Hematopoietic multipotent progenitor cell (in vitro differentiated cells): ENCODE measurements at regions not wholly inside any gene's neighbourhood (a gene's known extent, or its start where the extent isn't known, plus 50 kb on each side); places are given as distances from the start of the nearest gene placed in this dataset.

Source experiments
- DNase-seq, 3 donors: peaks; one replicate each; pipeline ENCODE4 v3.0.0-alpha.2; 2011 to 2015; ENCODE audit warnings: low read depth in 2 of 3, low spot score in 2 of 3

DNA sequence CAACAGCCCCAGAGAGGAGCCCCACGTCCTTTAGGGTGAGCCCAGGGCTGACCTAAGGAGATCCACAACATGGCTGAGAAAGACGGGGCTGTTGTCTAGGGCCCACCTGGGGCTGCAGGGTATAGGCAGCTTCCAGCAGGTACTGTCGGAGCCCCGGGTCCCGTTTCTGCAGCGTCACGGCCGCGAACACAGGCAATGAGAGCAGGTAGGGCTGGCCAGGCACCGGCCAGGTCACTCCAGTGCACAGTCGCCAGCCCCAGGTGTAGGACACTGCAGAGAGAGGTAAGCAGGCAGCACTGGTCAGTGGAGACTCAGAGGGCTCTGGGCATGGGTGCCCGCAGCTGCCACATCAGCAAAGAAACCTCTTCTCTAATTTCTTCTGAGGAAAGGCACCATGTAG lies 115.2 kb downstream of the LITAF start:
- no peak for DNase-seq

DNA sequence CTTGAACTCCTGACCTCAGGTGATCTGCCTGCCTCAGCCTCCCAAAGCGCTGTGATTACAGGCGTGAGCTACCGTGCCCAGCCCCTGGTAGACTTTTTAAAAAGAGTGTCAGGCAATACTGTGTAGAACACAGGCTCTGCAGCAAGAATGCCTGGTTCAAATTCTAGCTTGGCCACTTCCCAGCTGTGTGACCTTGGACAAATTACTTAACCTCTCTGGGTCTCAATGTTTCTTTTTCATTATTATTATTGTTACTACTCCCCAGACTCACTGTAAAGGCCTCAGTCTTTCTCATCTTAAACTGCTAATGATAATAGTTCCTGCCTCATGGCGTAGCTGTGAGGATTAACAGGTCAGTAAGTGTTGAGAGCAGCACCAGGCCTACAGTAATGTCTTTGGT lies 114.3 kb downstream of the LITAF start:
- no peak for DNase-seq

DNA sequence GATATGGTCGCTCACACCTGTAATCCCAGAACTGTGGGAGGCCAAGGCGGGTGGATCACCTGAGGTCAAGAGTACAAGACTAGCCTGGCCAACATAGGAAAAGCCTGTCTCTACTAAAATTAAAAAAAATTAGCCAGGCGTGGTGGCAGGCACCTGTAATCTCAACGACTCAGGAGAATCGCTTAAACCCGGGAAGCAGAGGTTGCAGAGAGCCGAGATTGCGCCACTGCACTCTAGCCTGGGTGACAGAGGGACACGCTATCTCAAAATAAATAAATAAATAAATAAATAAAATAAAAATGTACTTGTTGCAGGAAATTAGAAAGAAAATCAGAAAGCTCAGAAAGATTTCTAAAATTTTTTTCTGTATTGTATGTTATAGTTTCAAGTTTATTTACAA lies 113.9 kb downstream of the LITAF start:
- no peak for DNase-seq

DNA sequence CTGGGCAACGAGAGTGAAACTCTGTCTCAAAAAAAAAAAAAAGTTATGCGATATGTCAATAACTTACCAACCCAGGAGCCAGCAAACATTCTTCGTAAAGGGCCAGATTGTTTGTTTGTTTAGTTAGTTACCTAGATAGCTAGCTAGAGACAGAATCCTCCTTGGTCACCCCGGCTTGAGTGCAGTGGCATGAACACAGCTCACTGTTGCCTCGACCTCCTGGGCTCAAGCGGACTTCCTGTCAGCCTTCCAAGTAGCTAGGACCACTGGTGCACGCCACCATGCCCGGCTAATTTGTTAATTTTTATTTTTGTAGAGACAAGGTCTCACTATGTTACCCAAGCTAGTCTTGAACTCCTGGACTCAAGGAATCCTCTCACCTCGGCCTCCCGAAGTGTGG lies 113.0 kb downstream of the LITAF start:
- DNase-seq, result no peak

DNA sequence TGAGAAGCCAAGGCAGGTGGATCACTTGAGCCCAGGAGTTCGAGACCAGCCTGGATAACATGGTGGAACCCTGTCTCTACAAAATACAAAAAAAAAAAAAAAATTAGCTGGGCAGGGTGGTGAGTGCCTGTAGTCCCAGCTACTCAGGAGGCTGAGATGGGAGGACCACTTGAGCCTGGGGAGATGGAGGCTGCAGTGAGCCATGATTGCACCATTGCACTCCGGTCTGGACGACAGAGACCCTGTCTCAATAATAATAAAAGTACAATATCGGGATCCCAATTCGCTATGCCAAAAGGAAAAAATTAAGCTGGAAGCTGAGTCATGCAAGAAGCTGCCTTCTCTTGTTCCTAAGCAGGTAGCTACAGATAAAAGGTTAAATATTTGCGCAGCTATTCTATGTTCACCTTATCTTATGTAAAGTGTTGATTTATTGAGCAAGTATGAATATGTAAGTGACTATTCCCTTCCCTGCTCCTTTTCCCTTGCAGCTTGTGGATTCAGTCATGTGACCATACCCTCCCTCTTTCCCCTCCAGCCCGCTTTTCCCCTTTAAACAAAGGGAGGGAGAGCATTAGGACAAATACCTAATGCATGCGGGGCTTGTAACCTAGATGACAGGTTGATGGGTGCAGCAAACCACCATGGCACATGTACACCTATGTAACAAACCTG lies 112.0 kb downstream of the LITAF start:
- no peak for DNase-seq

DNA sequence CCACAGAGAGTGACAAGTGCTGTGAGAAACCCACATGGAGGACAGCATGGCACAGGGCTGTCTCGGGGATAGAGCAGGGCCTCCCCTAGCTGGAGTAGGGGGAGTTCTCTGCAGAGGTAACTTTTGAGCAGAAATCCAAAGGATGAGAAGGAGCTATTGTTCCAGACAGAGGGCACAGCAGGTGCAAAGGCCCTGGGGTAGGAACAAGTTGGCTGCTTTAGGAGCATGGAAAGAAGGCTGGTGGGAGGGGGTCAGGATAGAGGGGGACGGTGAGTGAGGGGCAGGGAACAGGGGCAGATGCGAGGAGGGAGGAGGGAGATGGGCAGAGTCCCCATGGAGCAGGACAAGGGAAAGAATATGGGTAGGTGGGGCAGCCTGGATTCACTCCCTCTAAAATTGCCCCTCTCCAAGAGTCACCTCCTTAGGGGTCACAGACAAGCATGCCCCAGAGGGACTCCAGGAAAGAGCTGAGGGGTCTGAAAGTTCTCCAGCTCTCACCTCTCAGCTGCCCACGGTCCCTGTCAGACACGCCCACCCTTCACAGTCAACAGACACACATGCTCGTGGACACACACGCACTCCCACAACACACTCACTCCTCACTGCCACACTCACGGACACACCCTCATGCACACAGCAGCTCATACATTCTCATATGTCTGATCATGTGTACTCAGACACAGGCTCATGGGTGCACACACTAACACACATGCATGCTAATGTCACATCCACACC lies 110.7 kb downstream of the LITAF start:
- DNase-seq, result no peak

DNA sequence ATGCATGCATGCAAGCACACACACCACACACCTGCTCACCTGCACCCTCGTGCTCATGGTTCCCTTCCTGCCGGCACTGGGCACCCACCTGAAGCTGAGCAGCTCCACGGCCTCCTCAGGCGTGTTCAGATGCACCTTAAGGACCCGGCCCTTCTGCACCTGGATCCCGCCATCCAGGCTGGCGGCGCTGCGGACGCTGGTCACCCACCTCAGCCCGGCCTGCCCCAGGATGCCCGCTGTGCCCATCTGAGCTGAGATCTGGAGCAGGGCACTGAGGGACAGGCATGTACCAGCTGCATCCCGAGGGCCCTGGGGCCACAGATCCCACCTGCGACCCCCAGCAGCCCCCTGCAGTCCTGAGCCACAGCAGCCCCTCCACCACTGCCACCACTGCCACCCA lies 110.0 kb downstream of the LITAF start:
- no peak for DNase-seq

DNA sequence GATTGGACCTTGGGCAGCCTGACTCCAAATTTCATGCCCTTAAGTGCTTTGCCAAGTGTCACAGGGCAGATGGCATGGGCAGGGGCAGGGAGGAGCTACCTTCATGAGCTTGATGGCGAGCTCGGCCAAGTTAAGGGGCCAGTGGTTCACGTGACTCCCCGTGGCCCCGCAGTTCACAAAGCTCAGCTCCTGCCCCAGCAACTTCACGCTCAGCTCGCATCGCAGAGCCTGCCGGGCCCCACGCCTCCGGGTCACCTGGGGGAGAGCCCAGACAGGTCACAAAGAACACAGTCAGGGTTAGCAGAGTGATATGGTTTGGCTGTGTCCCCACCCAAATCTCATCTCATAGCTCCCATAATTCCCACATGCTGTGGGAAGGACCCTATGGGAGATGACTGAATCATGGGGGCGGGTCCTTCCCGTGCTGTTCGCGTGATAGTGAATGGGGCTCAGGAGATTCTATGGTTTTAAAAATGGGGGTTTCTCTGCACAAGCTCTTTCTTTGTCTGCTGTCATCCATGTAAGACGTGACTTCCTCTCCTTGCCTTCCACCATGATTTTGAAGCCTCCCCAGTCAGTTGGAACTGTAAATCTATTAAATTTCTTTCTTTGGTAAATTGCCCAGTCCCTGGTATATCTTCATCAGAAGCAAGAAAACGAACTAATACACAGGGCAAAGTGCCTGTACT lies 108.1 kb downstream of the LITAF start:
- no peak for DNase-seq

DNA sequence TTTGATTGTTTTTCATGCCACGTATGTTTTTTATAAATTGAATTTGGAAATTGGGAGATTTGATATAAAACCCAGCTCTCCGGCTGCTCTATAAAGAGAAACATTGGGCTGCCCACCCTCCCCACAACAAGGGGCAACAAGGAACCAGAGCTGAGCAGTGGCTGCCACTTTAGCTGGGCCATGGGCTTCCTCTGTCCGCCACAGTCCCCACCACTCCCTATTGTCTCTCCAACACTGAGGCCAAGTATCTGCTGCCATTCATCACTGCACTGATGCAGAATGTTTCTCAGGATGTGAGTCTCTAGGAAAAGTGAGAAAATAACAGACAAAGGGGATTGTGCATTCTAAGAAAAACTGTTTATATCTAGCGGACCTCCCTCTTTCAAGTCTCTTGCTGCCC lies 106.8 kb downstream of the LITAF start:
- no peak for DNase-seq

DNA sequence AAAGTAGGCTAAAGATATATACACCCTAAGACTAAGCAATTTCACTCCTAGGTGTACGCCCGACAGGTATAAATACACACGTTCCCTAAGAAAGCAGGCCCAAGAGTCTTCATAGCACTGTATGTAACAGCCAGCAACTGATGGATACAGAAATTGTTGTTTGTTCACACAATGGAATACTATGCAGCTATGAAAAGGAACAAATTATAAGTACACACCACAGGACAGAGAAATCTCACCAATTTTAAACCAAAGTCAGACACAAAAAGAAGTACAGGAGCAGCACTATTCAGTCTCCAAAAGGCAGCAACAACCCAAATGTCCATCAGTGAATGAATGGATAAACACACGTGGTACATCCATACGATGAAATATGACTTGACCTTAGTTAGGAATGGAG lies 106.1 kb downstream of the LITAF start:
- no peak for DNase-seq

DNA sequence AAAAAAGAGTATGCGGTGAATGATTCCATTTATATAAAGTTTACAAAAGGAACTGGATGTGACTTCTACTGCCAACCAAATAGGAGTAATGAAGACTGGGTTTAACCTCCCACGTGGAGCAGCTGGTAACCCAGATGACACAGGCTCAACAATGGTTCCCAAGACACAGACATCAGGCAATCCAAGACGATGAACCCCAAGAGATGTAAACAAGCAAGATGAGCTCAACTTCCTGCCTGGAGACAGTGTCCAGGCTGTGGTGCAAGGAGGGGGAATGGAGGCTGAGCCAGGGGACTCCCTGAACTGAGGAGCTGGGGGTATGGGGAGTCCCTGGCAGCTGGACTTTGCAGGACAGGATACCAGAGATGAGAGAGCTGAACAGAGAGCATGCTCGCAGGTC lies 104.7 kb downstream of the LITAF start:
- no peak for DNase-seq

DNA sequence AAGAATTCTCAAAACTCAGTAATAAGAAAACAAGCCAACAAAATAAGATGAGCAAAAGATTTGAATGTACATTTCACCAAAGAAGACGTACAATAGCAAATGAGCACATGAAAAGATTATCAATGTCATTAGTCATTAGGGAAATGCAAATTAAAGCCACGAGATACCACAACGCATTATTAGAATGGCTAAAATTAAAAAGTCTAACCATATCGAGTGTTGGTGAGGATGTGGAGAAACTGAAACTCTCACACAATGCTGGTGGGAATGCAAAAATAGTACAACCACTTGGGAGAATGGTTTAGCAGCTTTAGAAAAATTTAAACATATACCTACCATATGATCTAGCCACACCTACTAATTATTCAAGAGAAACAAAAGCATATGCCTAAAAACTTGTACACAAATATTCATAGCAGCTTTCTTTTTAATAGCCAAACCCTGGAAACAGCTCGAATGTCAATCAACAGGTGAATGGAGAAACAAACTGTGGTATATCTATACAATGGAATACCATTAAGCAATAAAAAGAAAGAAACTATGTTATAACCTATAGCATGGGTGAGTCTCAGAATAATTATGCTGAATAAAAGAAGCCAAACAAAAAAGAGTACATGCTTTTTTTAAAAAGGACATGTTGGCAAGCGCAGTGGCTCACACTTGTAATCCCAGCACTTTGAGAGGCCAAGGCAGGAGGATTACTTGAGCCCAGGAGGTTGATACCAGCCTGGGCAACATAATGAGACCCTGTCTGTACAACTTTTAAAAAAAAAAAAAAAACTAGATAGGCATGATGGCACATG lies 103.6 kb downstream of the LITAF start:
- no peak for DNase-seq

DNA sequence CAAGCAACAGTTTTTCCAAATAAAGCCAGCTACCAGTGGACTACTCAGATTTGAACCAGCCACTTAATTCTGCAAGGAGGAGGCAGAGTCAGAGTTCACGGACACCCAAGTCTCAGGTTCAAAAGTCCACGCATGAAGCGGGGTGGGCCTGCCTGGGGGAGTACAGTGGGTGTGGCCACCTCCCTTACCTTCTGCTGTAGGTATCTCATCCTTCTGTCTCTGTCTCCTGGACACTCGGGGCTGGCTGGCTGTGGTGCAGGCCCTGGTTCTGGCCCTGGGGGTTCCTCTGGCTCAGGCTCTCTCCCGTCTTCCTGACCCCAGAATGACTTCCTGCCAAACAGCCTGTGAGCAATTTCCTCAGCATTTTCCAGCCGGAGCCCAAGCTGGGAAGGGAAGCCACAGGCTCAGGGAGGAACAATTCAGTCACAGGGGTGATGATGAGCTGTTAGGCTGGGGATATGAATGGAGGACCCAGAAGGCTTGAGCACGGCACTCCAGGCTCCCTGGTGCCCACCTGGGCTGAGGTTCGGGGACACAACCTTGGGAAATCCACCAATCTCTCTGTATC lies 101.9 kb downstream of the LITAF start:
- DNase-seq, result no peak

DNA sequence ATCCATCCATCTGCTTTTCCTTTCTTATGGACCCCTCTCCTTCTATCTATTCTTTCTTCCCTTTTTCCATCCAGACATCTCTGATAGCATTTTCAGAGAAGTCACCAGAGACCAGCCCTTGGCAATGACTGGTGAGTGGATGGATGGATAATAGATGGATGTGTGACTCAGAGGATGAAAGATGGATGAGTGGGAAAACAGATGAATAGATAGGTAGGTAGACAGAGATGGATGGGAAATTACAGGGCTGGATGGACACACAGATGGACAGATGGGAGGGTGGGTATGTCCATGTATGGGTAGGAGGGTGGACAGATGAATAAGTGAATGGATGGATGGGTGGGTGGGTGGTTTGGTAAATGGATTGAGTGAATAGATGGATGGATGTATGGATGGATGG lies 101.0 kb downstream of the LITAF start:
- no peak for DNase-seq

DNA sequence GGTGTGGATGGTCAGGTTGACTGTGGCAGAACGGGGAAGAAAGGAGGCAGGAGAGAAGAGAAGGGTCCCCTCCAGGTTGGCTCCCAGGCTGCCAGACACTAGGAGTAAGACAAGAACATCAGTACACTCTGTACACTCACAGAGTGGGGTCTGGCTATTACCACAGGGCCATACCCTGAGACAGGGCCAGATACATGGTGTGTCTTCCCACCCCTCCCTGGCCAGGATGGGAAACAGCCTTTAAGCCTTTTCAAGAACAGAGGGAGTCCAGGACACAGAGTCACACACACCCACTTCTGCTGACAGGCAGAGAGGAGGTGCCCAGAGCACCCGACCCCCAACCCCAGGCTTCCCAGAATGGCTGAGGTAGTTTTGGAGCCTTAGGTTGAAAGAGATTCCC lies 99.4 kb downstream of the LITAF start:
- DNase-seq, result no peak

DNA sequence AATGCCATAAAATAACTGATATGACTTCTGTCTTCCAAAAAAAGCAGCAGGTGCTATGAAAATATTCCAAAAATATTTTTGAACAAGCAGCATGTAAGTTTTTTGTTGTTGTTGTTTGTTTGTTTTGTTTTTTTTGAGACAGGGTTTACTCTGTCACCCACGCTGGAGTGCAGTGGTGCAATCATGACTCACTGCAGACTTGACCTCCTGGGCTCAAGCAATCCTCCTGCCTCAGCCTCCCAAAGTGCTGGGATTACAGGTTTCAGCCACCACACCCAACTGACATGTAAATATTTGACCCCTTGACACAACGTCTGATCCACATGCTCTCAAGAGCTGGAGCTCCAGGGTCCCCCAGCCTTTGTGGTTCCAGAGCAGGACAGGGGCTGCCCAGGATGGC lies 98.4 kb downstream of the LITAF start:
- DNase-seq, result no peak

DNA sequence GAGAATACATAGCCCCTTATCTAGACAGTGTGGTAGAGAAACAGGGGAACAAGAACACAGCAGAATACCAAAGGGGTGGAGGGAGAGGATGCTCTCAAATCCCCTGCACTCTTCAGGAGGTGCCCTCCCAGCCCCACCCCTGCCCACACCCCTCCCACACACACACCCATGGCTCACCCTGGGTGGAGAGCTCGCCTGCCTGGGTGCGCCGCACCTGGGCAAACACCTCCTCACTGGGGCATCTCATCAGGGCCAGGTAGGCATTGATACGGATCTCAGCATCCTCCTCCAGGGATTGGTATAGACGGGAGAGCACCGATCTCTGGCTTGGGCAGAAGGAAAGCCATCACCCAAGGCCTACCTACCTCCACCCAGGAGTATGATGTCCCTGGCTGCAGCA lies 95.2 kb downstream of the LITAF start:
- no peak for DNase-seq

DNA sequence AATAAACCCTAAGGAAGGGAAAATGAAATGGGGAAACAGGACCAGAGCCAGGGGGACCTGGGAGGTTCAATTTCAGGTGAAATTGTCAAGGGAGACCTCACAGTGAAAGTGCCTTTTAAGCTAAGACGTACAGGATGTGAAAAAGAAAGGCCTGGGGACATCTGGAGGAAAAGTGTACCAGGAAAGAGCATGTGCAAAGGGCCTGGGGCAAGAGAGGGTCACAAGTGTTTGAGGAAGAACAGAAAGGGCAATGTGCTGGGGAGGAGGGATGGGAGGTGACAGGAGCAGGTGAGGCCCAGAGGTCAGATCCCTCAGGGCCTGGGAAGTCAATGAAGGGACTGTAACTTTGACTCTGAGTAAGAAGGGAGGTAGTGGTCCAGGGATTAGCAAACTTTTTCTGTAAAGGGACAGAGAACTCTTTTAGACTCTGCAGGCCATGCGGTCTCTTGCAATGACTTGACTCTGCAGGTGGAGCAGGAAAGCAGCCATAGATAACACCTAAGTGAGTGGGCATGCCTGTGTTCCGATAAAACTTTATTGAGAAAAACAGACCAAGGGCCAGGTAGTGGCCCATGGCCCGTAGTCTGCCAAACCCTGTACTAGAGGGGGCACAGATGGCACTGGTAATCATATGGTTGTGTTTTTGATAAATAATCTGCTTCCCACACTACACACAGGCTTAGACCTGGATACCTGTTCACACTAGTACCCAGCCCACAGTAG lies 93.8 kb downstream of the LITAF start:
- no peak for DNase-seq

DNA sequence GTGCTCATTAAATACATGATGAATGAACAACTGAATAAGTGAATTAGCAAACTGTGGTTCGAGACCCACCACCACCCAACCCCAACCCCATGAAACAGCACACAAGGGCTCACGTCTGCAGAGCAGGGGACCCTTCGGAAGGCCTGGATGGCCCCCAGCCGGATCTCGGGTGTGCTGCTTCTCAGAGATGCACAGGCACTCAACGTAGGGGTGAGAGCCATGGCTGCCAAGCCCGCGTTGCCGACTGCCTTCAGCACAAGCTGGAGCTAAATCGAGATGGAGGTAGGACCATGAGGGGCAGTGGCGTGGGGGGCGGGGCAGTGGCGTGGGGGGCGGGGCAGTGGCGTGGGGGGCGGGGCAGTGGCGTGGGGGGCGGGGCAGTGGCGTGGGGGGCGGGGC lies 93.2 kb downstream of the LITAF start:
- no peak for DNase-seq

DNA sequence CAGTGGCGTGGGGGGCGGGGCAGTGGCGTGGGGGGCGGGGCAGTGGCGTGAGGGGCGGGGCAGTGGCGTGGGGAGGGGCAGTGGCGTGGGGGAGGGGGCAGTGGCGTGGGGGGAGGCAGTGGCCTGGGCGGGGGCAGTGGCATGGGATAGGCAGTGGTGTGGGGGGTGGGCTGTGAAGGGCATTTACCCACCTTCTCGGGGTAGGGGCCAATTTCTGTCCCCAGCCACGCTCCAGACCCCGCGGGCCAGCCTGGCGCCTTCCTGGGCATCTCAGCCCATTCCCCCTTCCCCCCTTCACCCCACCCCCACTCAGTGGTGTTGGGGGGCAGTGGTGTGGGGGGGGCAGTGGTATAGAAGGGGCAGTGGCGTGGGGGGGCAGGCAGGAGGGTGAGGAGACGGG lies 92.7 kb downstream of the LITAF start:
- no peak for DNase-seq
